Activated gamma-delta T cell (primary cell): ENCODE measurements at regions not wholly inside any gene's neighbourhood (a gene's known extent, or its start where the extent isn't known, plus 50 kb on each side); places are given as distances from the start of the nearest gene placed in this dataset.
"Not testable (repeated sequence)": the region's sequence is repeated elsewhere in the genome, so short reads cannot be mapped to it uniquely, and the experiment has no call there.

Experiments used
- DNase-seq: peaks from one replicate; lab custom pipeline; 2025; lab: John Stamatoyannopoulos, UW

- no peak for DNase-seq
Observed at GRCh38 chr5:72760259-72760658, 56.2 kb upstream of the TNPO1 start.

GRCh38 chr5:72752909-72753308 is 63.6 kb upstream of the TNPO1 start:
- DNase-seq, result no peak

GRCh38 chr5:72749362-72749997 is 67.0 kb upstream of the TNPO1 start:
- DNase-seq, result no peak

GRCh38 chr5:72747826-72748225 is 68.6 kb upstream of the TNPO1 start:
- no peak for DNase-seq

GRCh38 chr5:72746736-72747135 is 69.7 kb upstream of the TNPO1 start:
- no peak for DNase-seq

GRCh38 chr5:72744136-72744535 is 72.3 kb upstream of the TNPO1 start:
- DNase-seq, result no peak

GRCh38 chr5:72741805-72742204 is 74.7 kb upstream of the TNPO1 start:
- DNase-seq, result no peak

GRCh38 chr5:72733810-72734209 is 82.7 kb upstream of the TNPO1 start:
- no peak for DNase-seq

- DNase-seq, result no peak
Observed at GRCh38 chr5:72723581-72723980, 92.9 kb upstream of the TNPO1 start.

- DNase-seq, result no peak
Observed at GRCh38 chr5:72722792-72723452, 93.5 kb upstream of the TNPO1 start.

GRCh38 chr5:72721844-72722243 is 94.6 kb upstream of the TNPO1 start:
- DNase-seq, result no peak

GRCh38 chr5:72720205-72720604 is 96.3 kb upstream of the TNPO1 start:
- DNase-seq, result no peak

GRCh38 chr5:72711351-72711750 is 105.1 kb upstream of the TNPO1 start:
- no peak for DNase-seq

- DNase-seq, result no peak
Observed at GRCh38 chr5:72709341-72709740, 107.1 kb upstream of the TNPO1 start.

GRCh38 chr5:72705178-72705577 is 111.3 kb upstream of the TNPO1 start:
- no peak for DNase-seq

GRCh38 chr5:72703876-72704275 is 112.6 kb upstream of the TNPO1 start:
- no peak for DNase-seq

- DNase-seq, result no peak
Observed at GRCh38 chr5:72702881-72703434, 113.5 kb upstream of the TNPO1 start.

- DNase-seq, result not testable (repeated sequence)
Observed at GRCh38 chr5:72702105-72702504, 114.4 kb upstream of the TNPO1 start.

- no peak for DNase-seq
Observed at GRCh38 chr5:72698481-72698880, 118.0 kb upstream of the TNPO1 start.

- no peak for DNase-seq
Observed at GRCh38 chr5:72697622-72698021, 118.8 kb upstream of the TNPO1 start.

GRCh38 chr5:72695659-72696058 is 120.8 kb upstream of the TNPO1 start:
- DNase-seq, result no peak

- no peak for DNase-seq
Observed at GRCh38 chr5:72694856-72695255, 121.6 kb upstream of the TNPO1 start.

GRCh38 chr5:72693546-72694205 is 122.8 kb upstream of the TNPO1 start:
- no peak for DNase-seq
